ENCODE measurements at regions not wholly inside any gene's neighbourhood (a gene's known extent, or its start where the extent isn't known, plus 50 kb on each side); places are given as distances from the start of the nearest gene placed in this dataset.

- Mint-ChIP-seq H3K27ac (ENCODE audit: unreplicated experiment) (no peak overlapping the region), H3K9me3 (ENCODE audit: low read depth, unreplicated experiment) (no peaks in the 10 kb centered on the region), H3K4me3 (ENCODE audit: low read depth, unreplicated experiment) (no peak overlapping the region), H3K27me3 (ENCODE audit: unreplicated experiment) (peaks cover 37% of the 10 kb centered on the region), H3K36me3 (ENCODE audit: insufficient read depth, unreplicated experiment) (no peaks in the 10 kb centered on the region), H3K4me1 (ENCODE audit: low read depth, unreplicated experiment) (no peaks in the 10 kb centered on the region)
- BruUV-seq (replicated peaks) = no TSS peak
- intact Hi-C loops (cut with micrococcal nuclease; ENCODE audit: unreplicated experiment) = no loop called here
- CTCF ChIA-PET = no interaction called here
- DNase-seq = no peak
- no peak for TF ChIP-seq CTCF (IDR thresholded peaks at IDR 0.05; ENCODE audit: unreplicated experiment)
Observed at GRCh38 chr11:123268156-123268555, 73.1 kb upstream of the CLMP start.

- no peak for TF ChIP-seq CTCF (IDR thresholded peaks at IDR 0.05; ENCODE audit: unreplicated experiment)
- no peak overlapping the region for H3K4me3 Mint-ChIP-seq (ENCODE audit: low read depth, unreplicated experiment)
- BruUV-seq (replicated peaks) = no TSS peak
- CTCF ChIA-PET = no interaction called here
- intact Hi-C loops (cut with micrococcal nuclease; ENCODE audit: unreplicated experiment) = no loop called here
- peaks cover 40% of the 10 kb centered on the region for H3K27me3 Mint-ChIP-seq (ENCODE audit: unreplicated experiment)
- no peaks in the 10 kb centered on the region for H3K9me3 Mint-ChIP-seq (ENCODE audit: low read depth, unreplicated experiment)
- H3K36me3 Mint-ChIP-seq (ENCODE audit: insufficient read depth, unreplicated experiment) = no peaks in the 10 kb centered on the region
- H3K27ac Mint-ChIP-seq (ENCODE audit: unreplicated experiment) = no peak overlapping the region
- DNase-seq = no peak
- H3K4me1 Mint-ChIP-seq (ENCODE audit: low read depth, unreplicated experiment) = no peaks in the 10 kb centered on the region
Observed at GRCh38 chr11:123265951-123266350, 70.9 kb upstream of the CLMP start.

- Mint-ChIP-seq H3K4me1 (ENCODE audit: low read depth, unreplicated experiment) (no peaks in the 10 kb centered on the region), H3K36me3 (ENCODE audit: insufficient read depth, unreplicated experiment) (no peaks in the 10 kb centered on the region), H3K4me3 (ENCODE audit: low read depth, unreplicated experiment) (no peak overlapping the region), H3K9me3 (ENCODE audit: low read depth, unreplicated experiment) (no peaks in the 10 kb centered on the region), H3K27ac (ENCODE audit: unreplicated experiment) (no peak overlapping the region), H3K27me3 (ENCODE audit: unreplicated experiment) (peaks cover 40% of the 10 kb centered on the region)
- no TSS peak for BruUV-seq (replicated peaks)
- TF ChIP-seq CTCF (IDR thresholded peaks at IDR 0.05; ENCODE audit: unreplicated experiment) = no peak
- intact Hi-C loops (cut with micrococcal nuclease; ENCODE audit: unreplicated experiment) = no loop called here
- CTCF ChIA-PET = no interaction called here
- no peak for DNase-seq
Observed at GRCh38 chr11:123264431-123264780, 69.4 kb upstream of the CLMP start.

- no peak overlapping the region for H3K27ac Mint-ChIP-seq (ENCODE audit: unreplicated experiment)
- no peaks in the 10 kb centered on the region for H3K9me3 Mint-ChIP-seq (ENCODE audit: low read depth, unreplicated experiment)
- peak; percentile 51 for TF ChIP-seq CTCF (IDR thresholded peaks at IDR 0.05; ENCODE audit: unreplicated experiment)
- no peaks in the 10 kb centered on the region for H3K36me3 Mint-ChIP-seq (ENCODE audit: insufficient read depth, unreplicated experiment)
- peaks cover 40% of the 10 kb centered on the region for H3K27me3 Mint-ChIP-seq (ENCODE audit: unreplicated experiment)
- CTCF ChIA-PET = interaction anchor here (0.5 to 2.0 kb wide), 12 partner anchors 8 to 1094 kb away, joined by 3 to 19 read pairs (median 4); partner anchors contain the start of gene SCN3B
- H3K4me3 Mint-ChIP-seq (ENCODE audit: low read depth, unreplicated experiment) = peak overlapping the region; percentile 48
- peak; percentile 82 for DNase-seq
- intact Hi-C loops (cut with micrococcal nuclease; ENCODE audit: unreplicated experiment) = no loop called here
- BruUV-seq (replicated peaks) = no TSS peak
- no peaks in the 10 kb centered on the region for H3K4me1 Mint-ChIP-seq (ENCODE audit: low read depth, unreplicated experiment)
Observed at GRCh38 chr11:123261345-123262106, 66.5 kb upstream of the CLMP start.
